DND-41 (cell line): ENCODE measurements at regions not wholly inside any gene's neighbourhood (a gene's known extent, or its start where the extent isn't known, plus 50 kb on each side); places are given as distances from the start of the nearest gene placed in this dataset.

Experiments
- ATAC-seq: fragments of 200-7000 bp; cut with Tn5 transposase; 3 replicates; pipeline ENCODE4 v1.9.1; 2021; ENCODE audit warnings: low read depth; ENCODE audit not compliant: insufficient read depth
- DNase-seq: peaks from one replicate; pipeline ENCODE4 v3.0.0-alpha.2; 2020
- H2AFZ ChIP-seq: 2 replicates; pipeline ENCODE4 v1.6.0; 2012; ENCODE audit warnings: low read depth, low read length
- H3K27ac ChIP-seq: 2 replicates; pipeline ENCODE4 v1.5.1; 2012; ENCODE audit warnings: low read length, inconsistent platforms
- H3K27me3 ChIP-seq: fragments of 200-600 bp; sonication (generic); 2 replicates; pipeline ENCODE4 v1.6.0; 2012; ENCODE audit warnings: low read length, mild to moderate bottlenecking, inconsistent platforms; ENCODE audit not compliant: insufficient read depth, poor library complexity
- H3K36me3 ChIP-seq: 2 replicates; pipeline ENCODE4 v1.5.1; 2012; ENCODE audit warnings: low read length, inconsistent platforms; ENCODE audit not compliant: insufficient read depth
- H3K4me1 ChIP-seq: 2 replicates; pipeline ENCODE4 v1.5.1; 2012; ENCODE audit warnings: mild to moderate bottlenecking, low read length; ENCODE audit not compliant: insufficient read depth
- H3K4me2 ChIP-seq: 2 replicates; pipeline ENCODE4 v1.6.0; 2012; ENCODE audit warnings: mild to moderate bottlenecking, moderate library complexity, low read length, inconsistent platforms; ENCODE audit not compliant: insufficient read depth
- H3K4me3 ChIP-seq, 2 experiments: fragments of 200-600 bp in 1 of 2; shearing (Covaris generic) in 1 of 2; 2 replicates each; pipeline ENCODE4 v1.5.1; 2012 to 2016; ENCODE audit warnings: inconsistent platforms in 2 of 2, low read length in 2 of 2, mild to moderate bottlenecking in 2 of 2, low read depth in 1 of 2, moderate library complexity in 1 of 2
- H3K79me2 ChIP-seq: 2 replicates; pipeline ENCODE4 v1.6.0; 2012; ENCODE audit warnings: low read length, inconsistent platforms; ENCODE audit not compliant: insufficient read depth
- H3K9ac ChIP-seq: 2 replicates; pipeline ENCODE4 v1.6.0; 2012; ENCODE audit warnings: low read depth, mild to moderate bottlenecking, inconsistent platforms, low read length, moderate library complexity
- H3K9me3 ChIP-seq: 2 replicates; pipeline ENCODE4 v1.5.1; 2012; ENCODE audit warnings: low read length, moderate library complexity, mild to moderate bottlenecking, inconsistent platforms; ENCODE audit not compliant: insufficient read depth, severe bottlenecking
- H4K20me1 ChIP-seq: 2 replicates; pipeline ENCODE4 v1.6.0; 2012; ENCODE audit warnings: low read length; ENCODE audit not compliant: insufficient read depth
- EZH2 ChIP-seq: IDR thresholded peaks from 3 replicates; pipeline ENCODE4 v1.6.1; 2012; ENCODE audit warnings: borderline replicate concordance, low read depth, mild to moderate bottlenecking, moderate library complexity, low read length, inconsistent platforms; ENCODE audit not compliant: severe bottlenecking
- TF ChIP-seq, protein P1 (sequence below): IDR thresholded peaks from 2 replicates; pipeline ENCODE4 v1.5.1; 2012; ENCODE audit warnings: borderline replicate concordance, low read length, moderate library complexity, mild to moderate bottlenecking; ENCODE audit not compliant: poor library complexity, severe bottlenecking; ENCODE audit errors: extremely low read depth

DNA sequence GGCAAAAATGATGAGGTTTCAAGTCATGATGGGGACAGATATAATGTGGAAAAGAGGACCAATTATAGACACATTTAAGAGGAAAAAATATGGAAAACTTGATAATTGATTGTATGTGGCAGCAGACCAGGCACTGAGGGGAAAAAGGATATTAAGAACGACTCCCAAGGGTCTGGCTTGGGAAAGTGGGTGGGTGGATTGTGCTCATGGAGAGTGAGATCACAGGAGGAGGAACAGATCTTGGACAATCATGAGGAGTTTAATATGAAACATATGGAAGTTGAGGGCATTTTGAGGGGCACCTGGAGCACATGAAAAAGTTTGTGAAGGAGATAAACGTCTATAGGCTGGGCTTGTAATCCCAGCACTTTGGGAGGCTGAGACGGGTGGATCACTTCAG is 454.3 kb upstream of the KLF4 start:
- no peaks in the 10 kb centered on the region for H3K36me3 ChIP-seq
- no peak for TF ChIP-seq EZH2
- TF ChIP-seq, protein P1, sequence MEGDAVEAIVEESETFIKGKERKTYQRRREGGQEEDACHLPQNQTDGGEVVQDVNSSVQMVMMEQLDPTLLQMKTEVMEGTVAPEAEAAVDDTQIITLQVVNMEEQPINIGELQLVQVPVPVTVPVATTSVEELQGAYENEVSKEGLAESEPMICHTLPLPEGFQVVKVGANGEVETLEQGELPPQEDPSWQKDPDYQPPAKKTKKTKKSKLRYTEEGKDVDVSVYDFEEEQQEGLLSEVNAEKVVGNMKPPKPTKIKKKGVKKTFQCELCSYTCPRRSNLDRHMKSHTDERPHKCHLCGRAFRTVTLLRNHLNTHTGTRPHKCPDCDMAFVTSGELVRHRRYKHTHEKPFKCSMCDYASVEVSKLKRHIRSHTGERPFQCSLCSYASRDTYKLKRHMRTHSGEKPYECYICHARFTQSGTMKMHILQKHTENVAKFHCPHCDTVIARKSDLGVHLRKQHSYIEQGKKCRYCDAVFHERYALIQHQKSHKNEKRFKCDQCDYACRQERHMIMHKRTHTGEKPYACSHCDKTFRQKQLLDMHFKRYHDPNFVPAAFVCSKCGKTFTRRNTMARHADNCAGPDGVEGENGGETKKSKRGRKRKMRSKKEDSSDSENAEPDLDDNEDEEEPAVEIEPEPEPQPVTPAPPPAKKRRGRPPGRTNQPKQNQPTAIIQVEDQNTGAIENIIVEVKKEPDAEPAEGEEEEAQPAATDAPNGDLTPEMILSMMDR, result no peak
- H2AFZ ChIP-seq, result no peak overlapping the region
- H3K9me3 ChIP-seq, result no peaks in the 10 kb centered on the region
- H3K9ac ChIP-seq, result no peak overlapping the region
- no peaks in the 10 kb centered on the region for H3K79me2 ChIP-seq
- ATAC-seq (no peak), DNase-seq (no peak)
- no peaks in the 10 kb centered on the region for H3K27me3 ChIP-seq
- H3K4me3 ChIP-seq, result no peak overlapping the region
- H3K4me2 ChIP-seq, result no peak overlapping the region
- H4K20me1 ChIP-seq, result no peaks in the 10 kb centered on the region
- H3K4me1 ChIP-seq, result no peaks in the 10 kb centered on the region
- no peak overlapping the region for H3K27ac ChIP-seq

DNA sequence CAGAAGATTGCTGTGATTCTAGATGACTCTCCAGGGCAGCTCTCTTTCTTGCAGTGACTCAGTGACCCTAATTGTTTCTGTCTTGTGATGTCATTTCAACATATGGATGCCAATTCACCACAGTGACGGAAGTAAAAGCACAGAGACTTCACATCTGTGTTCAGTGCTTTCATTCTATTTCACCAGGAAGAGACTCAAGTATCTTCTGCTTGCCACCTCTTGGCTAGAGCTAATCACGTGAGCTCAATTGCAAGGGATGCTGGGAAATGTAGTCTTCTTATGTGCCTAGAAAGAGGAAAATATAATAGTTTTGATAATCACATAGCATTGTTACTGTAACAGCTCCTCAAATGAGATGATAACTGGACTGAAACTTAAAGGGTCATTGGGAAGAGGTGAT is 453.3 kb upstream of the KLF4 start:
- Histone ChIP-seq H3K9ac (no peak overlapping the region), H3K9me3 (no peaks in the 10 kb centered on the region), H3K4me2 (no peak overlapping the region), H4K20me1 (no peaks in the 10 kb centered on the region), H3K27ac (no peak overlapping the region), H3K4me3 (no peak overlapping the region), H3K4me1 (no peaks in the 10 kb centered on the region), H3K79me2 (no peaks in the 10 kb centered on the region), H3K36me3 (no peaks in the 10 kb centered on the region), H2AFZ (no peak overlapping the region), H3K27me3 (no peaks in the 10 kb centered on the region)
- no peak for DNase-seq
- no peak for TF ChIP-seq EZH2
- TF ChIP-seq, protein P1, result no peak
- ATAC-seq, result no peak

DNA sequence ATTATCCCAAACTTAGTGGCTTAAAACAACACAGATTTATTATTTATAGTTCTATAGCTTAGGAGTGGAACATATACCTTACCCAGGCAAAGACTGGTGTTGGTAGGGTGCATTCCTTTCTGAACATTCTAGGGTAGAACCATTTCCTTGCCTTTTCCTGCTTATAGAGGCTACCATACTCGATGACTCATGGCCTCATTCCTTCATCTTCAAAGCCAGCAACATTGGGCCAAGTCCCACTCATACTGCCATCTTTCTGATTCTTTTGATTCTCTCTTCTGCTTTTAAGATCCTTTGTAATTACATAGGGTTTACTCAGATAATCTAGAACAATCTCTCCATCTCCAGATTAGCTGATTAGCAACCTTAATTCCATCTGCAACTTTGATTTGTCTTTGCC is 452.7 kb upstream of the KLF4 start:
- Histone ChIP-seq H3K9ac (no peak overlapping the region), H3K27ac (no peak overlapping the region), H3K9me3 (no peaks in the 10 kb centered on the region), H4K20me1 (no peaks in the 10 kb centered on the region), H3K36me3 (no peaks in the 10 kb centered on the region), H2AFZ (no peak overlapping the region), H3K79me2 (no peaks in the 10 kb centered on the region), H3K4me3 (no peak overlapping the region), H3K4me1 (no peaks in the 10 kb centered on the region), H3K27me3 (no peaks in the 10 kb centered on the region), H3K4me2 (no peak overlapping the region)
- no peak for TF ChIP-seq EZH2
- TF ChIP-seq, protein P1, result no peak
- DNase-seq, result no peak
- no peak for ATAC-seq
